ENCODE measurements at regions not wholly inside any gene's neighbourhood (a gene's known extent, or its start where the extent isn't known, plus 50 kb on each side); places are given as distances from the start of the nearest gene placed in this dataset.

DNA sequence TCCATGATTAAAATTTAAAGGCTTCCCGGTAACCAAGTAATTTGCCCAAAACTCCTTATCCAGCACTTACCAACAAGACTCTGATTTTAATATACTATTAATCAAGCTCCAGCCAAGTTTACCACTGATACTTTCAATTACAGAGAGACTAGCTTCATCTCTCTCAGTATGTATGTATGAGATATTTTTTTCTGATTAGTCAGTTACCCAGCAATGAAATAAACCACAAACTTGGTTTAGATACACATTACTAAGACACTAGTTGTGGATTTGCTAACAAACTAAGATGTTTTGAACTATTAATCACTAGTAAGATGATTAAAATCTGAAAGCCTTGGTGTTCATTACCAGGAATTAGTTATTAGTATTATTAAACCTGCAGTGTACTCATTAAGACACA is 1272.2 kb upstream of the ACVR2A start (continued):
- TF ChIP-seq, protein P1, sequence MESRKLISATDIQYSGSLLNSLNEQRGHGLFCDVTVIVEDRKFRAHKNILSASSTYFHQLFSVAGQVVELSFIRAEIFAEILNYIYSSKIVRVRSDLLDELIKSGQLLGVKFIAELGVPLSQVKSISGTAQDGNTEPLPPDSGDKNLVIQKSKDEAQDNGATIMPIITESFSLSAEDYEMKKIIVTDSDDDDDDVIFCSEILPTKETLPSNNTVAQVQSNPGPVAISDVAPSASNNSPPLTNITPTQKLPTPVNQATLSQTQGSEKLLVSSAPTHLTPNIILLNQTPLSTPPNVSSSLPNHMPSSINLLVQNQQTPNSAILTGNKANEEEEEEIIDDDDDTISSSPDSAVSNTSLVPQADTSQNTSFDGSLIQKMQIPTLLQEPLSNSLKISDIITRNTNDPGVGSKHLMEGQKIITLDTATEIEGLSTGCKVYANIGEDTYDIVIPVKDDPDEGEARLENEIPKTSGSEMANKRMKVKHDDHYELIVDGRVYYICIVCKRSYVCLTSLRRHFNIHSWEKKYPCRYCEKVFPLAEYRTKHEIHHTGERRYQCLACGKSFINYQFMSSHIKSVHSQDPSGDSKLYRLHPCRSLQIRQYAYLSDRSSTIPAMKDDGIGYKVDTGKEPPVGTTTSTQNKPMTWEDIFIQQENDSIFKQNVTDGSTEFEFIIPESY (IDR thresholded peaks at IDR 0.05; ENCODE audit: extremely low read depth, insufficient replicate concordance, low read length), result no peak

DNA sequence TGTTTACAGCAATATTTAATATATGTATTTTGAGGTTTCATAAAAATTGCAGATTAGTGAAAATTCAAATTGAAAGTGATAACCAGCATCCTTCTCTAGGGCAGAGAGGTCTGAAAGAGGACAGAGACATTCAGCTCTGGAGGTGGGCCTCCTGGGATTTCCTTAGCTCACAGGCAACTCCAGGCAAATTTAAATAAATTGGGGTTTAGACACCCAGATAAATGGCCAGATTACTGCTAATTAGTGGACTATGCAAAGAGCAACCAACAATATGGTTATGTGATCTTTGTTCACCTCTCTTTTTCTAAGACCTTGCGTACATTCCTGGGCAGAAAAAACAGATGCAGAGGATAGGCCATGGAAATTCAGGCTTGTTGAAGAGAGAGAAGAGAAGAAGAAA is 1282.8 kb upstream of the ACVR2A start:
- Histone ChIP-seq H3K9me2 (ENCODE audit: insufficient read depth) (no peaks in the 10 kb centered on the region), H3K79me2 (ENCODE audit: insufficient read depth, low read length) (no peaks in the 10 kb centered on the region), H2AFZ (ENCODE audit: low read depth, low read length, poor library complexity, severe bottlenecking) (peak overlapping the region; percentile 49), H3K9me3 (ENCODE audit: control insufficient read depth in 1 of 2, insufficient read depth in 1 of 2, low read depth in 1 of 2, low read length in 2 of 2) (no peaks in the 10 kb centered on the region), H3K4me3 (replicated peaks in 1 of 2; ENCODE audit: low read depth in 1 of 2, low read length in 2 of 2) (no peak overlapping the region), H3K27ac (ENCODE audit: low read depth, low read length) (no peak overlapping the region), H4K20me1 (ENCODE audit: insufficient read depth) (no peaks in the 10 kb centered on the region), H3K4me2 (ENCODE audit: low read length) (no peak overlapping the region), H3K27me3 (ENCODE audit: insufficient read depth, low read length) (no peaks in the 10 kb centered on the region), H3K9ac (ENCODE audit: low read length) (no peak overlapping the region), H3K36me3 (ENCODE audit: control insufficient read depth in 1 of 2, insufficient read depth in 2 of 2, low read length in 2 of 2) (no peaks in the 10 kb centered on the region), H3K4me1 (ENCODE audit: control insufficient read depth in 1 of 2, insufficient read depth in 2 of 2, low read length in 2 of 2) (no peaks in the 10 kb centered on the region)
- ChIA-PET CTCF (interaction anchor here (1.5 kb wide), 1 partner anchor 9 kb away, joined by 3 read pairs; no protein-coding TSS in a partner anchor), RAD21 (ENCODE audit: low non-redundant PET in 1 of 2, low total read pairs in 2 of 2, uncharacterized antibody in 2 of 2, unreplicated experiment in 2 of 2) (no interaction called here), POLR2A (no interaction called here)
- DNase-seq (ENCODE audit: low read depth, low spot score) (no peak), ATAC-seq (no peak)
- TF ChIP-seq CEBPB (IDR thresholded peaks at IDR 0.05; ENCODE audit: low read depth) (no peak), ZNF274 (IDR thresholded peaks at IDR 0.05; ENCODE audit: low read depth, low read length) (no peak), POLR2A (IDR thresholded peaks at IDR 0.05; ENCODE audit: borderline replicate concordance, extremely low read depth, insufficient read depth, insufficient read length) (no peak)
- TF ChIP-seq, protein P2, sequence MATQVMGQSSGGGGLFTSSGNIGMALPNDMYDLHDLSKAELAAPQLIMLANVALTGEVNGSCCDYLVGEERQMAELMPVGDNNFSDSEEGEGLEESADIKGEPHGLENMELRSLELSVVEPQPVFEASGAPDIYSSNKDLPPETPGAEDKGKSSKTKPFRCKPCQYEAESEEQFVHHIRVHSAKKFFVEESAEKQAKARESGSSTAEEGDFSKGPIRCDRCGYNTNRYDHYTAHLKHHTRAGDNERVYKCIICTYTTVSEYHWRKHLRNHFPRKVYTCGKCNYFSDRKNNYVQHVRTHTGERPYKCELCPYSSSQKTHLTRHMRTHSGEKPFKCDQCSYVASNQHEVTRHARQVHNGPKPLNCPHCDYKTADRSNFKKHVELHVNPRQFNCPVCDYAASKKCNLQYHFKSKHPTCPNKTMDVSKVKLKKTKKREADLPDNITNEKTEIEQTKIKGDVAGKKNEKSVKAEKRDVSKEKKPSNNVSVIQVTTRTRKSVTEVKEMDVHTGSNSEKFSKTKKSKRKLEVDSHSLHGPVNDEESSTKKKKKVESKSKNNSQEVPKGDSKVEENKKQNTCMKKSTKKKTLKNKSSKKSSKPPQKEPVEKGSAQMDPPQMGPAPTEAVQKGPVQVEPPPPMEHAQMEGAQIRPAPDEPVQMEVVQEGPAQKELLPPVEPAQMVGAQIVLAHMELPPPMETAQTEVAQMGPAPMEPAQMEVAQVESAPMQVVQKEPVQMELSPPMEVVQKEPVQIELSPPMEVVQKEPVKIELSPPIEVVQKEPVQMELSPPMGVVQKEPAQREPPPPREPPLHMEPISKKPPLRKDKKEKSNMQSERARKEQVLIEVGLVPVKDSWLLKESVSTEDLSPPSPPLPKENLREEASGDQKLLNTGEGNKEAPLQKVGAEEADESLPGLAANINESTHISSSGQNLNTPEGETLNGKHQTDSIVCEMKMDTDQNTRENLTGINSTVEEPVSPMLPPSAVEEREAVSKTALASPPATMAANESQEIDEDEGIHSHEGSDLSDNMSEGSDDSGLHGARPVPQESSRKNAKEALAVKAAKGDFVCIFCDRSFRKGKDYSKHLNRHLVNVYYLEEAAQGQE (IDR thresholded peaks at IDR 0.05; ENCODE audit: low read depth), result no peak
- no TSS peak for BruUV-seq (replicated peaks)
- intact Hi-C loops (cut with micrococcal nuclease), result no loop called here
